HepG2 (cell line): ENCODE measurements at regions not wholly inside any gene's neighbourhood (a gene's known extent, or its start where the extent isn't known, plus 50 kb on each side); places are given as distances from the start of the nearest gene placed in this dataset.

Experiments used
- ATAC-seq: fragments of 200-7000 bp; cut with Tn5 transposase; 3 replicates; pipeline ENCODE4 v1.9.1; 2020; ENCODE audit warnings: mild to moderate bottlenecking, moderate library complexity
- BruUV-seq: library from RNA; stranded (reverse); fragments of 400-500 nt; replicated peaks from 2 replicates; lab custom pipeline; 2021; lab: Mats Ljungman, UMichigan
- CTCF ChIA-PET: fragments of 300-600 bp; formaldehyde crosslinking; extraction: SDS; loops from one replicate; lab custom pipeline; 2021; ENCODE audit warnings: low total read pairs, inconsistent platforms, low intra/inter-chr PET ratio; lab: Yijun Ruan, JAX
- POLR2A ChIA-PET: fragments of 350-600 bp; sonication (Branson Sonifier 250); formaldehyde crosslinking; loops from one replicate; lab custom pipeline; 2020; ENCODE audit warnings: antibody characterized with exemption, inconsistent platforms; lab: Yijun Ruan, JAX
- DNase-seq: peaks from one replicate; pipeline ENCODE4 v3.0.0-alpha.2; 2015; ENCODE audit warnings: low spot score
- FAIRE-seq: peaks from 3 replicates; lab custom pipeline; 2011; peaks lifted over from hg19 to GRCh38; lab: Jason Lieb, UNC
- H2AFZ ChIP-seq: one replicate; pipeline ENCODE4 v1.6.1; 2011; ENCODE audit warnings: low read length, inconsistent platforms
- H3K27ac ChIP-seq: fragments of 300-600 bp; 3 replicates; pipeline ENCODE4 v1.8.0; 2011; ENCODE audit warnings: mixed run types, mild to moderate bottlenecking, mixed read lengths, low read length, inconsistent platforms; ENCODE audit not compliant: insufficient read depth; ENCODE audit errors: extremely low read length
- H3K27me3 ChIP-seq, 2 experiments: fragments of 200-600 bp in 1 of 2; 2 replicates in 1 of 2; 3 replicates in 1 of 2; pipeline versions ENCODE4 v1.6.0 to v1.8.0; 2011; ENCODE audit warnings: low read length in 2 of 2, mild to moderate bottlenecking in 2 of 2, moderate library complexity in 2 of 2, inconsistent platforms in 1 of 2; ENCODE audit not compliant: insufficient read depth in 2 of 2, control insufficient read depth in 1 of 2
- H3K36me3 ChIP-seq, 2 experiments: fragments of 200-600 bp in 1 of 2; replicated peaks in 1 of 2; 2 replicates in 1 of 2; 3 replicates in 1 of 2; pipeline versions ENCODE4 v1.5.1 to v1.8.0; 2011; ENCODE audit warnings: low read length in 2 of 2, inconsistent platforms in 1 of 2; ENCODE audit not compliant: insufficient read depth in 2 of 2, control insufficient read depth in 1 of 2
- H3K4me1 ChIP-seq: 2 replicates; pipeline ENCODE4 v1.5.1; 2012; ENCODE audit warnings: low read length, inconsistent platforms; ENCODE audit not compliant: insufficient read depth
- H3K4me2 ChIP-seq: 2 replicates; pipeline ENCODE4 v1.6.0; 2011; ENCODE audit warnings: low read depth, low read length, inconsistent platforms
- H3K4me3 ChIP-seq, 3 experiments: fragments of 200-600 bp in 1 of 3; sonication (generic), shearing (Covaris generic) in 1 of 3; replicated peaks in 1 of 3; 2 replicates each; pipeline ENCODE4 v1.5.1; 2011 to 2016; ENCODE audit warnings: low read length in 3 of 3, inconsistent platforms in 2 of 3, low read depth in 2 of 3, mild to moderate bottlenecking in 2 of 3, control low read depth in 1 of 3, mixed read lengths in 1 of 3; ENCODE audit not compliant: insufficient read depth in 1 of 3
- H3K79me2 ChIP-seq: one replicate; pipeline ENCODE4 v1.6.1; 2011; ENCODE audit warnings: low read length, inconsistent platforms; ENCODE audit not compliant: insufficient read depth
- H3K9ac ChIP-seq: 2 replicates; pipeline ENCODE4 v1.6.0; 2011; ENCODE audit warnings: mild to moderate bottlenecking, low read depth, low read length, inconsistent platforms; ENCODE audit not compliant: insufficient read depth
- H3K9me3 ChIP-seq: 2 replicates; pipeline ENCODE4 v1.5.1; 2012; ENCODE audit warnings: mild to moderate bottlenecking, low read length
- H4K20me1 ChIP-seq: 2 replicates; pipeline ENCODE4 v1.6.0; 2011; ENCODE audit warnings: inconsistent platforms, mild to moderate bottlenecking, low read length, moderate library complexity; ENCODE audit not compliant: insufficient read depth
- CEBPZ ChIP-seq: IDR thresholded peaks from 2 replicates; pipeline ENCODE4 v1.6.1; 2012; ENCODE audit warnings: low read length, improper control_type of control experiment
- HES4 ChIP-seq: sonication (generic); formaldehyde crosslinking; IDR thresholded peaks from 2 replicates; pipeline ENCODE4 v1.9.0; 2021; ENCODE audit warnings: mild to moderate bottlenecking, missing genetic modification reagents, borderline replicate concordance
- MIXL1 ChIP-seq: IDR thresholded peaks from 2 replicates; pipeline ENCODE4 v1.6.1; 2016
- PITX1 ChIP-seq: sonication (generic); formaldehyde crosslinking; IDR thresholded peaks from 2 replicates; pipeline ENCODE4 v1.5.1; 2020; ENCODE audit warnings: mild to moderate bottlenecking, missing genetic modification reagents
- PTBP1 ChIP-seq: fragments of 200-400 bp; formaldehyde crosslinking; IDR thresholded peaks from 2 replicates; pipeline ENCODE4 v1.6.1; 2018; ENCODE audit warnings: low read length, low read depth; ENCODE audit not compliant: poor library complexity, severe bottlenecking
- ZFX ChIP-seq: sonication (generic); formaldehyde crosslinking; IDR thresholded peaks from 2 replicates; pipeline ENCODE4 v1.4.0; 2020; ENCODE audit warnings: mild to moderate bottlenecking, low read depth, missing genetic modification reagents, moderate library complexity
- ZIK1 ChIP-seq: sonication (generic); formaldehyde crosslinking; IDR thresholded peaks from 2 replicates; pipeline ENCODE4 v1.5.0; 2020; ENCODE audit warnings: mild to moderate bottlenecking, low read depth, missing genetic modification reagents, borderline replicate concordance
- ZMYM2 ChIP-seq: sonication (generic); formaldehyde crosslinking; IDR thresholded peaks from 2 replicates; pipeline ENCODE4 v1.8.0; 2022; ENCODE audit warnings: mild to moderate bottlenecking, missing genetic modification reagents
- ZNF264 ChIP-seq: sonication (generic); formaldehyde crosslinking; IDR thresholded peaks from 2 replicates; pipeline ENCODE4 v1.4.0; 2020; ENCODE audit warnings: missing genetic modification reagents
- ZNF550 ChIP-seq: sonication (generic); formaldehyde crosslinking; IDR thresholded peaks from 2 replicates; pipeline ENCODE4 v1.4.0; 2020; ENCODE audit warnings: mild to moderate bottlenecking, missing genetic modification reagents, borderline replicate concordance
- in situ Hi-C: cut with HindIII; loops from 2 replicates; pipeline ENCODE4 v1.10.0; 2017; ENCODE audit warnings: low pct_unique_long_range_greater_than_20kb; ENCODE audit not compliant: extremely low pct_ligation_motif_present
- intact Hi-C: fragments of 100-400 bp; cut with micrococcal nuclease; formaldehyde crosslinking; loops from one replicate; pipeline ENCODE4 v1.10.0; 2022; ENCODE audit not compliant: unreplicated experiment
- TF ChIP-seq, protein P1 (sequence below): sonication (generic); formaldehyde crosslinking; IDR thresholded peaks from 2 replicates; pipeline ENCODE4 v1.4.0; 2020; ENCODE audit warnings: mild to moderate bottlenecking, missing genetic modification reagents
- TF ChIP-seq, protein P2 (sequence below): sonication (generic); formaldehyde crosslinking; IDR thresholded peaks from 2 replicates; pipeline ENCODE4 v1.5.0; 2020; ENCODE audit warnings: missing genetic modification reagents
- TF ChIP-seq, protein P3 (sequence below): IDR thresholded peaks from 2 replicates; pipeline ENCODE4 v1.6.1; 2016; ENCODE audit warnings: low read depth, missing genetic modification reagents, missing compliant biosample characterization

- in situ Hi-C loops: no loop called here
- Histone ChIP-seq H3K4me1 (no peaks in the 10 kb centered on the region), H3K9ac (no peak overlapping the region), H3K9me3 (no peaks in the 10 kb centered on the region), H3K27me3 (no peaks in the 10 kb centered on the region), H2AFZ (no peak overlapping the region), H3K79me2 (no peaks in the 10 kb centered on the region), H3K4me2 (no peak overlapping the region), H3K4me3 (no peak overlapping the region), H4K20me1 (no peaks in the 10 kb centered on the region), H3K36me3 (no peaks in the 10 kb centered on the region), H3K27ac (no peak overlapping the region)
- ATAC-seq (no peak), FAIRE-seq (no peak), DNase-seq (no peak)
- BruUV-seq: no TSS peak
- ChIA-PET POLR2A (no interaction called here), CTCF (no interaction called here)
- TF ChIP-seq PITX1 (no peak), PTBP1 (no peak), HES4 (CRISPR knock-in tag) (no peak), ZNF264 (CRISPR knock-in tag) (no peak), MIXL1 (CRISPR knock-in tag) (no peak), CEBPZ (no peak), ZFX (no peak), ZMYM2 (CRISPR knock-in tag) (no peak), ZIK1 (CRISPR knock-in tag) (no peak), ZNF550 (no peak)
- TF ChIP-seq, protein P1, sequence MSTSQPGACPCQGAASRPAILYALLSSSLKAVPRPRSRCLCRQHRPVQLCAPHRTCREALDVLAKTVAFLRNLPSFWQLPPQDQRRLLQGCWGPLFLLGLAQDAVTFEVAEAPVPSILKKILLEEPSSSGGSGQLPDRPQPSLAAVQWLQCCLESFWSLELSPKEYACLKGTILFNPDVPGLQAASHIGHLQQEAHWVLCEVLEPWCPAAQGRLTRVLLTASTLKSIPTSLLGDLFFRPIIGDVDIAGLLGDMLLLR (CRISPR knock-in tag): no peak
- TF ChIP-seq, protein P2, sequence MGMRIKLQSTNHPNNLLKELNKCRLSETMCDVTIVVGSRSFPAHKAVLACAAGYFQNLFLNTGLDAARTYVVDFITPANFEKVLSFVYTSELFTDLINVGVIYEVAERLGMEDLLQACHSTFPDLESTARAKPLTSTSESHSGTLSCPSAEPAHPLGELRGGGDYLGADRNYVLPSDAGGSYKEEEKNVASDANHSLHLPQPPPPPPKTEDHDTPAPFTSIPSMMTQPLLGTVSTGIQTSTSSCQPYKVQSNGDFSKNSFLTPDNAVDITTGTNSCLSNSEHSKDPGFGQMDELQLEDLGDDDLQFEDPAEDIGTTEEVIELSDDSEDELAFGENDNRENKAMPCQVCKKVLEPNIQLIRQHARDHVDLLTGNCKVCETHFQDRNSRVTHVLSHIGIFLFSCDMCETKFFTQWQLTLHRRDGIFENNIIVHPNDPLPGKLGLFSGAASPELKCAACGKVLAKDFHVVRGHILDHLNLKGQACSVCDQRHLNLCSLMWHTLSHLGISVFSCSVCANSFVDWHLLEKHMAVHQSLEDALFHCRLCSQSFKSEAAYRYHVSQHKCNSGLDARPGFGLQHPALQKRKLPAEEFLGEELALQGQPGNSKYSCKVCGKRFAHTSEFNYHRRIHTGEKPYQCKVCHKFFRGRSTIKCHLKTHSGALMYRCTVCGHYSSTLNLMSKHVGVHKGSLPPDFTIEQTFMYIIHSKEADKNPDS (CRISPR knock-in tag): no peak
- TF ChIP-seq, protein P3, sequence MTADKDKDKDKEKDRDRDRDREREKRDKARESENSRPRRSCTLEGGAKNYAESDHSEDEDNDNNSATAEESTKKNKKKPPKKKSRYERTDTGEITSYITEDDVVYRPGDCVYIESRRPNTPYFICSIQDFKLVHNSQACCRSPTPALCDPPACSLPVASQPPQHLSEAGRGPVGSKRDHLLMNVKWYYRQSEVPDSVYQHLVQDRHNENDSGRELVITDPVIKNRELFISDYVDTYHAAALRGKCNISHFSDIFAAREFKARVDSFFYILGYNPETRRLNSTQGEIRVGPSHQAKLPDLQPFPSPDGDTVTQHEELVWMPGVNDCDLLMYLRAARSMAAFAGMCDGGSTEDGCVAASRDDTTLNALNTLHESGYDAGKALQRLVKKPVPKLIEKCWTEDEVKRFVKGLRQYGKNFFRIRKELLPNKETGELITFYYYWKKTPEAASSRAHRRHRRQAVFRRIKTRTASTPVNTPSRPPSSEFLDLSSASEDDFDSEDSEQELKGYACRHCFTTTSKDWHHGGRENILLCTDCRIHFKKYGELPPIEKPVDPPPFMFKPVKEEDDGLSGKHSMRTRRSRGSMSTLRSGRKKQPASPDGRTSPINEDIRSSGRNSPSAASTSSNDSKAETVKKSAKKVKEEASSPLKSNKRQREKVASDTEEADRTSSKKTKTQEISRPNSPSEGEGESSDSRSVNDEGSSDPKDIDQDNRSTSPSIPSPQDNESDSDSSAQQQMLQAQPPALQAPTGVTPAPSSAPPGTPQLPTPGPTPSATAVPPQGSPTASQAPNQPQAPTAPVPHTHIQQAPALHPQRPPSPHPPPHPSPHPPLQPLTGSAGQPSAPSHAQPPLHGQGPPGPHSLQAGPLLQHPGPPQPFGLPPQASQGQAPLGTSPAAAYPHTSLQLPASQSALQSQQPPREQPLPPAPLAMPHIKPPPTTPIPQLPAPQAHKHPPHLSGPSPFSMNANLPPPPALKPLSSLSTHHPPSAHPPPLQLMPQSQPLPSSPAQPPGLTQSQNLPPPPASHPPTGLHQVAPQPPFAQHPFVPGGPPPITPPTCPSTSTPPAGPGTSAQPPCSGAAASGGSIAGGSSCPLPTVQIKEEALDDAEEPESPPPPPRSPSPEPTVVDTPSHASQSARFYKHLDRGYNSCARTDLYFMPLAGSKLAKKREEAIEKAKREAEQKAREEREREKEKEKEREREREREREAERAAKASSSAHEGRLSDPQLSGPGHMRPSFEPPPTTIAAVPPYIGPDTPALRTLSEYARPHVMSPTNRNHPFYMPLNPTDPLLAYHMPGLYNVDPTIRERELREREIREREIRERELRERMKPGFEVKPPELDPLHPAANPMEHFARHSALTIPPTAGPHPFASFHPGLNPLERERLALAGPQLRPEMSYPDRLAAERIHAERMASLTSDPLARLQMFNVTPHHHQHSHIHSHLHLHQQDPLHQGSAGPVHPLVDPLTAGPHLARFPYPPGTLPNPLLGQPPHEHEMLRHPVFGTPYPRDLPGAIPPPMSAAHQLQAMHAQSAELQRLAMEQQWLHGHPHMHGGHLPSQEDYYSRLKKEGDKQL (CRISPR knock-in tag): no peak
- intact Hi-C loops: no loop called here
Observed at GRCh38 chr11:128206461-128206860, 380.9 kb downstream of the ETS1 start.
